KOPT-K1 (cell line): ENCODE measurements at regions not wholly inside any gene's neighbourhood (a gene's known extent, or its start where the extent isn't known, plus 50 kb on each side); places are given as distances from the start of the nearest gene placed in this dataset.
"Not testable (repeated sequence)": the region's sequence is repeated elsewhere in the genome, so short reads cannot be mapped to it uniquely, and the experiment has no call there.

ENCODE experiments used
- H3K27ac ChIP-seq: fragments of 200-600 bp; sonication (generic); 2 replicates; pipeline ENCODE4 v1.5.1; 2016; ENCODE audit warnings: antibody characterized with exemption, mild to moderate bottlenecking, low read depth, low read length; ENCODE audit not compliant: poor library complexity, severe bottlenecking
- H3K36me3 ChIP-seq: fragments of 200-600 bp; sonication (generic); 2 replicates; pipeline ENCODE4 v1.5.1; 2017; ENCODE audit warnings: antibody characterized with exemption, mild to moderate bottlenecking, low read length, moderate library complexity; ENCODE audit not compliant: insufficient read depth
- H3K9me3 ChIP-seq: fragments of 200-600 bp; sonication (generic); 2 replicates; pipeline ENCODE4 v1.5.1; 2017; ENCODE audit warnings: antibody characterized with exemption, low read length, mild to moderate bottlenecking; ENCODE audit not compliant: insufficient read depth, poor library complexity, severe bottlenecking

GRCh38 chr17:20840987-20841865 is 201.6 kb downstream of the USP22 start:
- H3K9me3 ChIP-seq, H3K36me3 ChIP-seq, H3K27ac ChIP-seq: not testable (repeated sequence)

- not testable (repeated sequence) for H3K36me3 ChIP-seq, H3K9me3 ChIP-seq, H3K27ac ChIP-seq
These were observed 200.8 kb downstream of the USP22 start for GRCh38 chr17:20842012-20842411.

GRCh38 chr17:20843261-20843660 is 199.6 kb downstream of the USP22 start:
- H3K9me3 ChIP-seq, H3K27ac ChIP-seq, H3K36me3 ChIP-seq: not testable (repeated sequence)

GRCh38 chr17:20843799-20844553 is 198.8 kb downstream of the USP22 start:
- not testable (repeated sequence) for H3K9me3 ChIP-seq, H3K36me3 ChIP-seq, H3K27ac ChIP-seq

- H3K9me3 ChIP-seq, H3K36me3 ChIP-seq, H3K27ac ChIP-seq: not testable (repeated sequence)
These were observed 193.9 kb downstream of the USP22 start for GRCh38 chr17:20848869-20849443.

- H3K9me3 ChIP-seq, H3K27ac ChIP-seq, H3K36me3 ChIP-seq: not testable (repeated sequence)
These were observed 191.1 kb downstream of the USP22 start for GRCh38 chr17:20851591-20852238.

- Histone ChIP-seq H3K36me3 (no peaks in the 10 kb centered on the region), H3K27ac (no peak overlapping the region), H3K9me3 (no peaks in the 10 kb centered on the region)
These were observed 190.4 kb downstream of the USP22 start for GRCh38 chr17:20852239-20852989.

GRCh38 chr17:20852990-20853370 is 189.8 kb downstream of the USP22 start:
- no peak overlapping the region for H3K27ac ChIP-seq

GRCh38 chr17:20855910-20856470 is 186.8 kb downstream of the USP22 start:
- H3K9me3 ChIP-seq, H3K36me3 ChIP-seq, H3K27ac ChIP-seq: not testable (repeated sequence)

More at GRCh38 chr17:20852990-20853370, 189.8 kb downstream of the USP22 start:
- no peaks in the 10 kb centered on the region for H3K9me3 ChIP-seq
- no peaks in the 10 kb centered on the region for H3K36me3 ChIP-seq

GRCh38 chr17:20866444-20867209 is 176.2 kb downstream of the USP22 start:
- not testable (repeated sequence) for H3K9me3 ChIP-seq, H3K36me3 ChIP-seq, H3K27ac ChIP-seq

GRCh38 chr17:20867436-20867937 is 175.3 kb downstream of the USP22 start:
- not testable (repeated sequence) for H3K27ac ChIP-seq

GRCh38 chr17:20867938-20868661 is 174.7 kb downstream of the USP22 start:
- not testable (repeated sequence) for H3K36me3 ChIP-seq, H3K9me3 ChIP-seq, H3K27ac ChIP-seq

More at GRCh38 chr17:20867436-20867937, 175.3 kb downstream of the USP22 start:
- H3K36me3 ChIP-seq, H3K9me3 ChIP-seq: not testable (repeated sequence)

GRCh38 chr17:20868662-20869007 is 174.2 kb downstream of the USP22 start:
- H3K9me3 ChIP-seq, H3K27ac ChIP-seq, H3K36me3 ChIP-seq: not testable (repeated sequence)
